ENCODE measurements at regions not wholly inside any gene's neighbourhood (a gene's known extent, or its start where the extent isn't known, plus 50 kb on each side); places are given as distances from the start of the nearest gene placed in this dataset.

DNA sequence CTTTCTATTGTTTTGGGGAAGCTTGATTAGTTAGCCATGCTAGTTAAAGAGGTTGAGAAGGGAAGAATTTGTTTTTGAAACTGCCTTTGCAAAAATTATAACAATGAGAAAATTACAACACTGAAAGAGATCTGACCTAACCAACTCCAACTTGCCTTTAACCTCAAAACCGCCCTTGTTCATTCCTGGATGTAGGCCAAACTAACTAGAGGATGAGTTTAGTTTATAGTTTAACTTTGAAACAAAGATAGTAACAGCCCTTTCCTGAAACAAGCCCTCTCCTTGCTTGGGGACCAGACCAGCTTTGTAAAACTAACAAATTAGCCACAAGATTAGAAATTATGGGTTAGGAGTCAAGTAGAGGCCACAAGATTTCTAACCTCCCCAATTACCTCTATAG is 713.9 kb downstream of the CPS1 start:
- no peak overlapping the region for H3K9ac ChIP-seq (ENCODE audit: insufficient read depth, low read length)
- no peaks in the 10 kb centered on the region for H3K4me1 ChIP-seq (ENCODE audit: control insufficient read depth, extremely low read depth, insufficient read depth, low read length)
- no peaks in the 10 kb centered on the region for H4K20me1 ChIP-seq (ENCODE audit: control insufficient read depth, extremely low read depth, insufficient read depth, low read length)
- no peak overlapping the region for H3K27ac ChIP-seq (ENCODE audit: insufficient read depth, low read length)
- no peak for DNase-seq (ENCODE audit: low read depth in 2 of 2)
- H3K4me2 ChIP-seq (ENCODE audit: extremely low read depth, insufficient read depth, low read length) = no peak overlapping the region
- H3K36me3 ChIP-seq (ENCODE audit: control insufficient read depth, insufficient read depth, low read length) = no peaks in the 10 kb centered on the region
- no peak for TF ChIP-seq EZH2 (IDR thresholded peaks at IDR 0.05; ENCODE audit: low read length, missing control alignments)
- TF ChIP-seq, protein P1, sequence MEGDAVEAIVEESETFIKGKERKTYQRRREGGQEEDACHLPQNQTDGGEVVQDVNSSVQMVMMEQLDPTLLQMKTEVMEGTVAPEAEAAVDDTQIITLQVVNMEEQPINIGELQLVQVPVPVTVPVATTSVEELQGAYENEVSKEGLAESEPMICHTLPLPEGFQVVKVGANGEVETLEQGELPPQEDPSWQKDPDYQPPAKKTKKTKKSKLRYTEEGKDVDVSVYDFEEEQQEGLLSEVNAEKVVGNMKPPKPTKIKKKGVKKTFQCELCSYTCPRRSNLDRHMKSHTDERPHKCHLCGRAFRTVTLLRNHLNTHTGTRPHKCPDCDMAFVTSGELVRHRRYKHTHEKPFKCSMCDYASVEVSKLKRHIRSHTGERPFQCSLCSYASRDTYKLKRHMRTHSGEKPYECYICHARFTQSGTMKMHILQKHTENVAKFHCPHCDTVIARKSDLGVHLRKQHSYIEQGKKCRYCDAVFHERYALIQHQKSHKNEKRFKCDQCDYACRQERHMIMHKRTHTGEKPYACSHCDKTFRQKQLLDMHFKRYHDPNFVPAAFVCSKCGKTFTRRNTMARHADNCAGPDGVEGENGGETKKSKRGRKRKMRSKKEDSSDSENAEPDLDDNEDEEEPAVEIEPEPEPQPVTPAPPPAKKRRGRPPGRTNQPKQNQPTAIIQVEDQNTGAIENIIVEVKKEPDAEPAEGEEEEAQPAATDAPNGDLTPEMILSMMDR (conservative IDR thresholded peaks at IDR 0.05 in 1 of 2, IDR thresholded peaks at IDR 0.05 in 1 of 2; ENCODE audit: low read depth in 1 of 2, low read length in 2 of 2) = no peak
- no peak overlapping the region for H3K4me3 ChIP-seq (replicated peaks in 1 of 4; ENCODE audit: control extremely low read depth in 1 of 4, insufficient read depth in 1 of 4, low read depth in 3 of 4, low read length in 4 of 4)
- H3K27me3 ChIP-seq (ENCODE audit: control insufficient read depth, insufficient read depth, low read length) = no peaks in the 10 kb centered on the region
- H3K79me2 ChIP-seq (ENCODE audit: control insufficient read depth, insufficient read depth, low read length) = no peaks in the 10 kb centered on the region
- no peaks in the 10 kb centered on the region for H3K9me3 ChIP-seq (ENCODE audit: control insufficient read depth, insufficient read depth, low read depth, low read length)
- H2AFZ ChIP-seq (ENCODE audit: low read length) = no peak overlapping the region

DNA sequence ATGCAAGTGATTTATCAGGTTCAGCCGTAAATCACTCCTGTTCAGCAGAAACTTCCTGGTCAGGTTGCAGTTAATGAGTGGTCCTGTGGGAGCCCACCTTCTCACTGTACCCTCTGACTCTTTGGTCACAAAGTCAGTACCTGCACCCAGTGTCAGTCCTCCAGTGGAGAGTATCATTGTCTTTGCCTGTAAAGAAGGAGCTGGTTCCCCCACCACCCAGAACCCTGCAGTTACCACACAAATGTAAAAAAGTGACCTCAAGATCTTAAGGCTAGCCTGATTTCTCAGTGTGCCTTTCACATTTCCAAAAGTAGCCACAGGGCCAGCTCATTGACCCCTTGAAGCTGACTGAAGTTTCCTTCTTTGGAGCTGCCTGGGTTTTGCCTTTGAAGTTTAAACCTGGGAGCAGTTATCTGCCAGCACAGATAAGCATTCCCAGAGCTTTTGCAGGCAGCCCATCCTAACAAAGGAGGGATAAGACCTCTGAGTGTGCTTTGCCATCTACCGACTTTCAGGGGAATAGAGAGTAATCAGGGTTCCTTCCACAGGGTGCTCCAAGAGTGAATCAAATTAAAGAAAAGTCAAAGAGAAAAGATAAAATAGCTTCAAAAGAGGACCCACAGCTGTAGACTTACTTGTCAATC is 725.2 kb downstream of the CPS1 start:
- Histone ChIP-seq H3K27ac (ENCODE audit: insufficient read depth, low read length) (no peak overlapping the region), H3K27me3 (ENCODE audit: control insufficient read depth, insufficient read depth, low read length) (no peaks in the 10 kb centered on the region), H3K4me1 (ENCODE audit: control insufficient read depth, extremely low read depth, insufficient read depth, low read length) (no peaks in the 10 kb centered on the region), H3K9ac (ENCODE audit: insufficient read depth, low read length) (no peak overlapping the region), H3K9me3 (ENCODE audit: control insufficient read depth, insufficient read depth, low read depth, low read length) (no peaks in the 10 kb centered on the region), H3K79me2 (ENCODE audit: control insufficient read depth, insufficient read depth, low read length) (no peaks in the 10 kb centered on the region), H4K20me1 (ENCODE audit: control insufficient read depth, extremely low read depth, insufficient read depth, low read length) (no peaks in the 10 kb centered on the region), H3K4me3 (replicated peaks in 1 of 4; ENCODE audit: control extremely low read depth in 1 of 4, insufficient read depth in 1 of 4, low read depth in 3 of 4, low read length in 4 of 4) (no peak overlapping the region), H3K36me3 (ENCODE audit: control insufficient read depth, insufficient read depth, low read length) (no peaks in the 10 kb centered on the region), H2AFZ (ENCODE audit: low read length) (no peak overlapping the region), H3K4me2 (ENCODE audit: extremely low read depth, insufficient read depth, low read length) (no peak overlapping the region)
- no peak for DNase-seq (ENCODE audit: low read depth in 2 of 2)
- TF ChIP-seq, protein P1 (conservative IDR thresholded peaks at IDR 0.05 in 1 of 2, IDR thresholded peaks at IDR 0.05 in 1 of 2; ENCODE audit: low read depth in 1 of 2, low read length in 2 of 2) = no peak
- no peak for TF ChIP-seq EZH2 (IDR thresholded peaks at IDR 0.05; ENCODE audit: low read length, missing control alignments)

DNA sequence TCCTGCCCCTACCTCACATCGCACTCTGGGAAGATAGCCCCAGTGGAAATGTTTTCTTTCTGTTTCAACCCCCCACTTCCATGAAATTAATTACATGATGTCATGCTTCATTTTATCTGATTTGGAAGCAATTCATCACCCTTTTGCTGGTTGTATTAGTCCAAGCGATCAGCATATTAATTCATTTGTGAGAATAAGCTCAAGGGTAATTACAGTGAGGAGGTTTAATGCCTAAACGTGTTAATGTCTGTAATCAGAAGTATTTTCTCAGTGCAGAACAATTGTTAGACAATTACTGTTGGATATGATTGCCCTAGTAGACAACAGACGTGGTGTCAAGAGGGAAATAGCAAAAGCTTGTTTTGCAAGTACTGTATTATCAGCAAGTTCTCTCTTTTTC is 746.3 kb downstream of the CPS1 start:
- Histone ChIP-seq H3K9ac (ENCODE audit: insufficient read depth, low read length) (no peak overlapping the region), H2AFZ (ENCODE audit: low read length) (no peak overlapping the region), H3K9me3 (ENCODE audit: control insufficient read depth, insufficient read depth, low read depth, low read length) (no peaks in the 10 kb centered on the region), H3K27ac (ENCODE audit: insufficient read depth, low read length) (no peak overlapping the region), H4K20me1 (ENCODE audit: control insufficient read depth, extremely low read depth, insufficient read depth, low read length) (no peaks in the 10 kb centered on the region), H3K4me1 (ENCODE audit: control insufficient read depth, extremely low read depth, insufficient read depth, low read length) (no peaks in the 10 kb centered on the region), H3K79me2 (ENCODE audit: control insufficient read depth, insufficient read depth, low read length) (no peaks in the 10 kb centered on the region), H3K4me3 (replicated peaks in 1 of 4; ENCODE audit: control extremely low read depth in 1 of 4, insufficient read depth in 1 of 4, low read depth in 3 of 4, low read length in 4 of 4) (no peak overlapping the region), H3K4me2 (ENCODE audit: extremely low read depth, insufficient read depth, low read length) (no peak overlapping the region), H3K36me3 (ENCODE audit: control insufficient read depth, insufficient read depth, low read length) (no peaks in the 10 kb centered on the region), H3K27me3 (ENCODE audit: control insufficient read depth, insufficient read depth, low read length) (no peaks in the 10 kb centered on the region)
- no peak for DNase-seq (ENCODE audit: low read depth in 2 of 2)
- TF ChIP-seq, protein P1 (conservative IDR thresholded peaks at IDR 0.05 in 1 of 2, IDR thresholded peaks at IDR 0.05 in 1 of 2; ENCODE audit: low read depth in 1 of 2, low read length in 2 of 2) = no peak
- no peak for TF ChIP-seq EZH2 (IDR thresholded peaks at IDR 0.05; ENCODE audit: low read length, missing control alignments)
